Kidney (tissue), 13 donors: ENCODE measurements at regions not wholly inside any gene's neighbourhood (a gene's known extent, or its start where the extent isn't known, plus 50 kb on each side); places are given as distances from the start of the nearest gene placed in this dataset.

ENCODE experiments used
- DNase-seq, 5 donors: peaks; one replicate each; pipeline ENCODE4 v3.0.0-alpha.2; 2013 to 2020
- FAIRE-seq: peaks from 2 replicates; lab custom pipeline; 2012; peaks lifted over from hg19 to GRCh38; lab: Jason Lieb, UNC
- H3K27ac ChIP-seq, 2 donors: one replicate each; pipeline ENCODE4 v1.7.0; 2013; ENCODE audit warnings: low read depth in 2 of 2, low read length in 2 of 2, inconsistent platforms in 1 of 2
- H3K27me3 ChIP-seq: one replicate; pipeline ENCODE4 v1.7.1; 2013; ENCODE audit warnings: low read length, inconsistent platforms; ENCODE audit not compliant: control insufficient read depth, insufficient read depth
- H3K36me3 ChIP-seq, 3 donors: one replicate each; pipeline versions ENCODE4 v1.7.0 to v1.7.1; 2013; ENCODE audit warnings: low read length in 3 of 3, control low read depth in 1 of 3, inconsistent platforms in 1 of 3; ENCODE audit not compliant: insufficient read depth in 3 of 3, control insufficient read depth in 2 of 3
- H3K4me1 ChIP-seq, 3 donors: one replicate each; pipeline versions ENCODE4 v1.7.0 to v1.7.1; 2013; ENCODE audit warnings: low read length in 3 of 3, inconsistent platforms in 1 of 3, low read depth in 1 of 3; ENCODE audit not compliant: control insufficient read depth in 2 of 3, insufficient read depth in 2 of 3
- H3K4me3 ChIP-seq, 3 donors: one replicate each; pipeline versions ENCODE4 v1.7.0 to v1.8.1; 2013; ENCODE audit warnings: low read length in 3 of 3, control low read depth in 1 of 3, inconsistent platforms in 1 of 3
- H3K9ac ChIP-seq, 3 donors: one replicate each; pipeline versions ENCODE4 v1.7.0 to v1.7.1; 2013; ENCODE audit warnings: low read length in 3 of 3, control low read depth in 1 of 3, inconsistent platforms in 1 of 3
- H3K9me3 ChIP-seq, 3 donors: one replicate each; pipeline versions ENCODE4 v1.7.0 to v1.7.1; 2013; ENCODE audit warnings: low read length in 3 of 3, control low read depth in 1 of 3, inconsistent platforms in 1 of 3; ENCODE audit not compliant: control insufficient read depth in 2 of 3, insufficient read depth in 1 of 3
- CTCF ChIP-seq: IDR thresholded peaks from 3 replicates; pipeline ENCODE4 v1.5.1; 2012; ENCODE audit warnings: mild to moderate bottlenecking, moderate library complexity, borderline replicate concordance; ENCODE audit not compliant: insufficient read depth; ENCODE audit errors: extremely low read depth
- intact Hi-C: fragments of 100-400 bp; cut with DNase I; formaldehyde crosslinking; loops from one replicate; pipeline ENCODE4 v1.11.1; 2022
- donor health status: control.
- donor health status: control.
- donor health status: control.
- donor health status: control.
- donor health status: control.
- donor health status: DM: yes; HTN: yes; CAD: no.
- donor health status: Normal renal cell carcinoma (clear cell type).

GRCh38 chr14:27862684-27863083, 903.9 kb upstream of the FOXG1 start:
- no peak for TF ChIP-seq CTCF
- DNase-seq = no peak
- H3K9me3 ChIP-seq = no peaks in the 10 kb centered on the region
- no peak overlapping the region for H3K4me3 ChIP-seq
- intact Hi-C loops = no loop called here
- FAIRE-seq = no peak
- H3K27ac ChIP-seq = no peak overlapping the region
- H3K9ac ChIP-seq = no peak overlapping the region
- no peaks in the 10 kb centered on the region for H3K27me3 ChIP-seq
- no peaks in the 10 kb centered on the region for H3K36me3 ChIP-seq
- no peaks in the 10 kb centered on the region for H3K4me1 ChIP-seq

GRCh38 chr14:27863166-27863565, 903.4 kb upstream of the FOXG1 start:
- H3K9ac ChIP-seq = no peak overlapping the region
- DNase-seq = peak in 2 of 5 donors; percentile 59 to 63

GRCh38 chr14:27881063-27881462, 885.5 kb upstream of the FOXG1 start:
- H3K27ac ChIP-seq = no peak overlapping the region

More at GRCh38 chr14:27863166-27863565, 903.4 kb upstream of the FOXG1 start:
- no peak for FAIRE-seq
- Histone ChIP-seq H3K4me3 (no peak overlapping the region), H3K4me1 (no peaks in the 10 kb centered on the region), H3K9me3 (no peaks in the 10 kb centered on the region), H3K27me3 (no peaks in the 10 kb centered on the region), H3K36me3 (no peaks in the 10 kb centered on the region), H3K27ac (no peak overlapping the region)
- intact Hi-C loops = no loop called here
- TF ChIP-seq CTCF = no peak

More at GRCh38 chr14:27881063-27881462, 885.5 kb upstream of the FOXG1 start:
- no peak for TF ChIP-seq CTCF
- no peaks in the 10 kb centered on the region for H3K36me3 ChIP-seq
- H3K4me3 ChIP-seq = no peak overlapping the region
- H3K9me3 ChIP-seq = no peaks in the 10 kb centered on the region
- H3K4me1 ChIP-seq = no peaks in the 10 kb centered on the region
- no peak for FAIRE-seq
- no peak for DNase-seq
- intact Hi-C loops = no loop called here
- H3K27me3 ChIP-seq = no peaks in the 10 kb centered on the region
- no peak overlapping the region for H3K9ac ChIP-seq
